ENCODE measurements at regions not wholly inside any gene's neighbourhood (a gene's known extent, or its start where the extent isn't known, plus 50 kb on each side); places are given as distances from the start of the nearest gene placed in this dataset.

- no peaks in the 10 kb centered on the region for H3K27me3 ChIP-seq
- WGBS, 2 donors (ENCODE audit: low coverage in 1 of 2) = 82 to 84% methylated on average over 4 of the region's 4 CpGs
- H3K4me3 ChIP-seq = no peak overlapping the region
- no peaks in the 10 kb centered on the region for H3K9me3 ChIP-seq
- no peak overlapping the region for H3K27ac ChIP-seq
- no peaks in the 10 kb centered on the region for H3K36me3 ChIP-seq
- H3K4me1 ChIP-seq = no peaks in the 10 kb centered on the region
- TF ChIP-seq EP300 (IDR thresholded peaks at IDR 0.05) (no peak), POLR2A (IDR thresholded peaks at IDR 0.05) (no peak), POLR2AphosphoS5 (IDR thresholded peaks at IDR 0.05) (no peak)
- TF ChIP-seq, protein P1, sequence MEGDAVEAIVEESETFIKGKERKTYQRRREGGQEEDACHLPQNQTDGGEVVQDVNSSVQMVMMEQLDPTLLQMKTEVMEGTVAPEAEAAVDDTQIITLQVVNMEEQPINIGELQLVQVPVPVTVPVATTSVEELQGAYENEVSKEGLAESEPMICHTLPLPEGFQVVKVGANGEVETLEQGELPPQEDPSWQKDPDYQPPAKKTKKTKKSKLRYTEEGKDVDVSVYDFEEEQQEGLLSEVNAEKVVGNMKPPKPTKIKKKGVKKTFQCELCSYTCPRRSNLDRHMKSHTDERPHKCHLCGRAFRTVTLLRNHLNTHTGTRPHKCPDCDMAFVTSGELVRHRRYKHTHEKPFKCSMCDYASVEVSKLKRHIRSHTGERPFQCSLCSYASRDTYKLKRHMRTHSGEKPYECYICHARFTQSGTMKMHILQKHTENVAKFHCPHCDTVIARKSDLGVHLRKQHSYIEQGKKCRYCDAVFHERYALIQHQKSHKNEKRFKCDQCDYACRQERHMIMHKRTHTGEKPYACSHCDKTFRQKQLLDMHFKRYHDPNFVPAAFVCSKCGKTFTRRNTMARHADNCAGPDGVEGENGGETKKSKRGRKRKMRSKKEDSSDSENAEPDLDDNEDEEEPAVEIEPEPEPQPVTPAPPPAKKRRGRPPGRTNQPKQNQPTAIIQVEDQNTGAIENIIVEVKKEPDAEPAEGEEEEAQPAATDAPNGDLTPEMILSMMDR (IDR thresholded peaks at IDR 0.05) = no peak
- ATAC-seq = no peak
Observed at GRCh38 chr6:164889980-164890379, 419.4 kb downstream of the C6orf118 start.

DNA sequence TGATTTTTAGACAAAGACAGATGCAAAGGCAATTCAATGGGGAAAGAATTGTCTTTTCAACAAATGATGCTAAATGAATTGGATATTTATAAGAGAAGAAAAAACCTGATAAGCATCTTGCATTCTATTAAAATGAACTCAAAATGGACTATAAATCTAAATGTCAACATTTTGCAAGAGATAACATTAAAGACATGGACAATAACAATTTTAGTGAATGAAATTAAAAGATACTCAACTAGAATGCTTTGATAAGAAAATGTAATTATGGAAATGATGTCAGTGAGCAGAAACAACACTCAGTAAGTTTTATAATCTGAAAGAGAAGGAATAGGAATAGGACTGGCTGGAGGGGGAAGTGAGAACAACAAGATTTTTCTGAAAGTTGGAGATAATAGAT, 421.7 kb downstream of the C6orf118 start:
- Histone ChIP-seq H3K27ac (no peak overlapping the region), H3K4me1 (no peaks in the 10 kb centered on the region), H3K36me3 (no peaks in the 10 kb centered on the region), H3K4me3 (no peak overlapping the region), H3K9me3 (no peaks in the 10 kb centered on the region), H3K27me3 (no peaks in the 10 kb centered on the region)
- no peak for TF ChIP-seq POLR2AphosphoS5 (IDR thresholded peaks at IDR 0.05)
- TF ChIP-seq EP300 (IDR thresholded peaks at IDR 0.05) = no peak
- TF ChIP-seq, protein P1 (IDR thresholded peaks at IDR 0.05) = no peak
- TF ChIP-seq POLR2A (IDR thresholded peaks at IDR 0.05) = no peak
- no peak for ATAC-seq

GRCh38 chr6:164882236-164882635, 427.2 kb downstream of the C6orf118 start:
- ATAC-seq = no peak
- no peaks in the 10 kb centered on the region for H3K9me3 ChIP-seq
- H3K27me3 ChIP-seq = no peaks in the 10 kb centered on the region
- no peak overlapping the region for H3K27ac ChIP-seq
- TF ChIP-seq POLR2AphosphoS5 (IDR thresholded peaks at IDR 0.05) = no peak
- TF ChIP-seq, protein P1 (IDR thresholded peaks at IDR 0.05) = no peak
- no peak for TF ChIP-seq POLR2A (IDR thresholded peaks at IDR 0.05)
- TF ChIP-seq EP300 (IDR thresholded peaks at IDR 0.05) = no peak
- no peaks in the 10 kb centered on the region for H3K36me3 ChIP-seq
- no peak overlapping the region for H3K4me3 ChIP-seq
- H3K4me1 ChIP-seq = no peaks in the 10 kb centered on the region

- Histone ChIP-seq H3K27me3 (no peaks in the 10 kb centered on the region), H3K36me3 (no peaks in the 10 kb centered on the region), H3K4me1 (no peaks in the 10 kb centered on the region), H3K9me3 (no peaks in the 10 kb centered on the region), H3K27ac (no peak overlapping the region), H3K4me3 (no peak overlapping the region)
- TF ChIP-seq, protein P1 (IDR thresholded peaks at IDR 0.05) = no peak
- TF ChIP-seq EP300 (IDR thresholded peaks at IDR 0.05) (no peak), POLR2A (IDR thresholded peaks at IDR 0.05) (no peak), POLR2AphosphoS5 (IDR thresholded peaks at IDR 0.05) (no peak)
- no peak for ATAC-seq
- WGBS, 2 donors (ENCODE audit: low coverage in 1 of 2) = 60% methylated on average over 2 of the region's 2 CpGs; no CpG with 5 or more reads in 1 of the 2 donors
Observed at GRCh38 chr6:164871783-164872182, 437.6 kb downstream of the C6orf118 start.

DNA sequence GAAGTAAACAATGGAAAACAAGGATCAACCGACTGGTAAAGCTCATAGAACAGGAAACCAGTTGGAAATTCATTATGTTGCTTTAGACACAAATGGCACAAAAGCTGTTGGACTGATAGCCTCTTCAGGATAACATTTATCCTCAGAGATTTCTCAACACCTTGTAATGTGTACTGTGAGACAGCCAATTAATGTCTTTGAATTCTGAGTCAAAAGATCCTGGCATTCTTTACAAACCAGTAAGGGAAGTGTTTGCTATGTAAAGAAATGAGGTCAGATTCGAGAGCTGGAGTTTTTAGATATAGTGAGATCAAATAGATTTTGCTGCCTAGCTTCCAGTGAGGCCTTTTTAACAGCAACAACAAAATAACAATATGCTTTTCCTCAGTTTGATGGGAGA, 439.2 kb downstream of the C6orf118 start:
- no peak overlapping the region for H3K4me3 ChIP-seq
- H3K27ac ChIP-seq = no peak overlapping the region
- no peaks in the 10 kb centered on the region for H3K9me3 ChIP-seq
- 51 to 64% methylated on average over 2 of the region's 2 CpGs for WGBS, 2 donors (ENCODE audit: low coverage in 1 of 2)
- H3K36me3 ChIP-seq = no peaks in the 10 kb centered on the region
- ATAC-seq = no peak
- no peaks in the 10 kb centered on the region for H3K27me3 ChIP-seq
- TF ChIP-seq, protein P1 (IDR thresholded peaks at IDR 0.05) = no peak
- TF ChIP-seq POLR2AphosphoS5 (IDR thresholded peaks at IDR 0.05) (no peak), EP300 (IDR thresholded peaks at IDR 0.05) (no peak), POLR2A (IDR thresholded peaks at IDR 0.05) (no peak)
- no peaks in the 10 kb centered on the region for H3K4me1 ChIP-seq
